ENCODE measurements at regions not wholly inside any gene's neighbourhood (a gene's known extent, or its start where the extent isn't known, plus 50 kb on each side); places are given as distances from the start of the nearest gene placed in this dataset.

DNA sequence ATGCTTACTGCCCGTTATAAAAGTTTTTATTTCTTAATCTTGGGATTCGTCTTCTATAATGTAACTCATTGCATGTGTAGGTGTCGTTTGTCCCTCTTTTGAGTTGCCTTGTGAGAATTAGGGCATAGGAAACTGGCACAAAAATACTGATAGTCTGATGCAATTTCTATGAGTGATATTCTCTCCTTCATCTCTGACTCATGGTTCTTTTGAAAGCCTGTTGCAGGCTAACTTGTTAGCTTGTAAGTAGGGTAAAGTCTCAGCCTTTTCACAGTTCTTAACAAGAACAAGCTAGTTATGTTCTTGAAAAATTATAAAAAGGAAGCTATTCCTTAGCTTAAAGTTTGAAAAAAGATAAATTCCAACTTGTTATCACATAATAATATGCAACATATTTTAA is 1085.4 kb upstream of the NRXN1 start:
- no peak overlapping the region for H3K27ac Mint-ChIP-seq
- H3K4me1 Mint-ChIP-seq = no peaks in the 10 kb centered on the region
- no peaks in the 10 kb centered on the region for H3K27me3 Mint-ChIP-seq (ENCODE audit: low read depth, poor library complexity)
- H3K36me3 Mint-ChIP-seq (ENCODE audit: low read depth) = no peaks in the 10 kb centered on the region
- no peak overlapping the region for H3K4me3 Mint-ChIP-seq
- H3K9me3 Mint-ChIP-seq = peaks cover 2% of the 10 kb centered on the region
- no peak for TF ChIP-seq CTCF (IDR thresholded peaks at IDR 0.05)
- no peak for DNase-seq

DNA sequence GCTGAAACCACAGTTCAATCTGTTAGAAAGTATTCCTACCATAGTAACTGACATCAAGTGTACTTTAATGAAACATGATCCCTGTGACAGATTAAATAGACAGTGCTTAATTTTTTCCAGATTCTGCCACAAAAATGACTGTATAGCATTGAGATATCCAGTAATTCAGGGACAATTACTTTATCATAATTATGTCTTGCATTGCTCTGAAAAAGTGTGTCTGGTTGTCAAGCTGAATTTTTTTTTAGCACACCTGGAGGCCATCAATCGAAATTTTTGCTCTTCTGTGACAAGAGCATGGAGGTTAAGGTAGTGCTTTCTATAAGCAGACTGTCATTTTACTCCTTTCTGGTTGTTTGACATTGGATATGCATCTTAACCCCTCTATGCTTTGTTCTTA is 1083.8 kb upstream of the NRXN1 start:
- H3K27ac Mint-ChIP-seq = no peak overlapping the region
- TF ChIP-seq CTCF (IDR thresholded peaks at IDR 0.05) = no peak
- H3K36me3 Mint-ChIP-seq (ENCODE audit: low read depth) = peaks cover 5% of the 10 kb centered on the region
- H3K27me3 Mint-ChIP-seq (ENCODE audit: low read depth, poor library complexity) = no peaks in the 10 kb centered on the region
- no peak overlapping the region for H3K4me3 Mint-ChIP-seq
- H3K4me1 Mint-ChIP-seq = no peaks in the 10 kb centered on the region
- peaks cover 10% of the 10 kb centered on the region for H3K9me3 Mint-ChIP-seq
- no peak for DNase-seq

DNA sequence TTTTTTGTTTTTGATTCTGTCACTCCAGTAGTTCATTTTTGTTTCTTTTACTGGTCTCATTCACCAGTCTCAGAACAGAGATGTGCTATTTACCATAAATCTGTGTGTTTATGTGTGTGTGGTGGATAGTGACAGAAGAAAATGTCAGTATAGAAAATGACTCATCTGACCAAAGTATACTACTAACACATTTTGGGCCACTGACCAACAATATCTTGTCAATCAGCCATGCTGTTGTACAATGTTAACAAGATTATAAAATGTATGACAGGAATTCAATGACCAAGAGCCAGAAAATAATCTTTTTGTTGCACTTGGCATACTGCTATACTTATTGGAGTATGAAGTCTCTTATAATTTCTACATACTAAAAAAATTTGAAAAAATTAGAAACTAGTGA is 1081.4 kb upstream of the NRXN1 start:
- H3K27me3 Mint-ChIP-seq (ENCODE audit: low read depth, poor library complexity) = no peaks in the 10 kb centered on the region
- H3K4me3 Mint-ChIP-seq = no peak overlapping the region
- peaks cover 10% of the 10 kb centered on the region for H3K9me3 Mint-ChIP-seq
- H3K36me3 Mint-ChIP-seq (ENCODE audit: low read depth) = peaks cover 5% of the 10 kb centered on the region
- no peaks in the 10 kb centered on the region for H3K4me1 Mint-ChIP-seq
- H3K27ac Mint-ChIP-seq = no peak overlapping the region
- TF ChIP-seq CTCF (IDR thresholded peaks at IDR 0.05) = no peak
- DNase-seq = no peak

- no peak for DNase-seq
Measured at GRCh38 chr2:52112141-52112540, 1080.2 kb upstream of the NRXN1 start.

GRCh38 chr2:52107124-52107523 is 1075.2 kb upstream of the NRXN1 start:
- Mint-ChIP-seq H3K36me3 (ENCODE audit: low read depth) (peaks cover 5% of the 10 kb centered on the region), H3K4me1 (peaks cover 5% of the 10 kb centered on the region), H3K27ac (no peak overlapping the region), H3K9me3 (peaks cover 6% of the 10 kb centered on the region), H3K4me3 (no peak overlapping the region), H3K27me3 (ENCODE audit: low read depth, poor library complexity) (no peaks in the 10 kb centered on the region)
- TF ChIP-seq CTCF (IDR thresholded peaks at IDR 0.05) = no peak
- no peak for DNase-seq

More at GRCh38 chr2:52112141-52112540, 1080.2 kb upstream of the NRXN1 start:
- no peak for TF ChIP-seq CTCF (IDR thresholded peaks at IDR 0.05)
- H3K4me1 Mint-ChIP-seq = peaks cover 2% of the 10 kb centered on the region
- peaks cover 10% of the 10 kb centered on the region for H3K9me3 Mint-ChIP-seq
- peaks cover 5% of the 10 kb centered on the region for H3K36me3 Mint-ChIP-seq (ENCODE audit: low read depth)
- no peak overlapping the region for H3K4me3 Mint-ChIP-seq
- no peaks in the 10 kb centered on the region for H3K27me3 Mint-ChIP-seq (ENCODE audit: low read depth, poor library complexity)
- H3K27ac Mint-ChIP-seq = no peak overlapping the region

- no peaks in the 10 kb centered on the region for H3K27me3 Mint-ChIP-seq (ENCODE audit: low read depth, poor library complexity)
- no peaks in the 10 kb centered on the region for H3K4me1 Mint-ChIP-seq
- no peak for DNase-seq
- H3K27ac Mint-ChIP-seq = no peak overlapping the region
- no peak overlapping the region for H3K4me3 Mint-ChIP-seq
- H3K9me3 Mint-ChIP-seq = no peaks in the 10 kb centered on the region
- TF ChIP-seq CTCF (IDR thresholded peaks at IDR 0.05) = no peak
- no peaks in the 10 kb centered on the region for H3K36me3 Mint-ChIP-seq (ENCODE audit: low read depth)
Measured at GRCh38 chr2:52097071-52097470, 1065.1 kb upstream of the NRXN1 start.
